HG03457 (cell line): ENCODE measurements at regions not wholly inside any gene's neighbourhood (a gene's known extent, or its start where the extent isn't known, plus 50 kb on each side); places are given as distances from the start of the nearest gene placed in this dataset.

Source experiments
- ATAC-seq: cut with Tn5 transposase; IDR thresholded peaks from one replicate; pipeline ENCODE4 v1.9.1; 2021; ENCODE audit warnings: moderate number of reproducible peaks; ENCODE audit not compliant: unreplicated experiment

GRCh38 chr12:124388038-124388671, 93.3 kb downstream of the RFLNA start:
- no peak for ATAC-seq

GRCh38 chr12:124387528-124387911, 92.6 kb downstream of the RFLNA start:
- no peak for ATAC-seq

- ATAC-seq: no peak
Observed at GRCh38 chr12:124386661-124387527, 92.0 kb downstream of the RFLNA start.

- no peak for ATAC-seq
Observed at GRCh38 chr12:124386059-124386458, 91.2 kb downstream of the RFLNA start.

- no peak for ATAC-seq
Observed at GRCh38 chr12:124385219-124385969, 90.5 kb downstream of the RFLNA start.

- ATAC-seq: no peak
Observed at GRCh38 chr12:124384299-124384894, 89.5 kb downstream of the RFLNA start.

- no peak for ATAC-seq
Observed at GRCh38 chr12:124383028-124383427, 88.1 kb downstream of the RFLNA start.

GRCh38 chr12:124381456-124382296, 86.8 kb downstream of the RFLNA start:
- ATAC-seq: no peak

GRCh38 chr12:124380796-124381455, 86.0 kb downstream of the RFLNA start:
- ATAC-seq: no peak

GRCh38 chr12:124379938-124380754, 85.3 kb downstream of the RFLNA start:
- ATAC-seq: no peak

GRCh38 chr12:124379379-124379937, 84.6 kb downstream of the RFLNA start:
- no peak for ATAC-seq

GRCh38 chr12:124378926-124379325, 84.0 kb downstream of the RFLNA start:
- ATAC-seq: no peak

GRCh38 chr12:124377981-124378509, 83.2 kb downstream of the RFLNA start:
- no peak for ATAC-seq

GRCh38 chr12:124376435-124376834, 81.5 kb downstream of the RFLNA start:
- no peak for ATAC-seq

GRCh38 chr12:124375789-124376175, 80.9 kb downstream of the RFLNA start:
- ATAC-seq: no peak

- no peak for ATAC-seq
Observed at GRCh38 chr12:124375141-124375788, 80.4 kb downstream of the RFLNA start.

- ATAC-seq: no peak
Observed at GRCh38 chr12:124374567-124374966, 79.7 kb downstream of the RFLNA start.

- ATAC-seq: no peak
Observed at GRCh38 chr12:124374147-124374546, 79.3 kb downstream of the RFLNA start.
